Fibroblast of gingiva (primary cell): ENCODE measurements at regions not wholly inside any gene's neighbourhood (a gene's known extent, or its start where the extent isn't known, plus 50 kb on each side); places are given as distances from the start of the nearest gene placed in this dataset.
"Not testable (repeated sequence)": the region's sequence is repeated elsewhere in the genome, so short reads cannot be mapped to it uniquely, and the experiment has no call there.

Source experiments
- DNase-seq: peaks from one replicate; pipeline ENCODE4 v3.0.0-alpha.2; 2011; ENCODE audit warnings: low read depth

GRCh38 chr2:221761260-221761659 lies 189.2 kb upstream of the EPHA4 start:
- no peak for DNase-seq

GRCh38 chr2:221758076-221758475 lies 186.0 kb upstream of the EPHA4 start:
- no peak for DNase-seq

- no peak for DNase-seq
Measured at GRCh38 chr2:221753401-221753800, 181.3 kb upstream of the EPHA4 start.

GRCh38 chr2:221752781-221753180 lies 180.7 kb upstream of the EPHA4 start:
- DNase-seq, result no peak

- DNase-seq, result peak; percentile 9
Measured at GRCh38 chr2:221750316-221750715, 178.2 kb upstream of the EPHA4 start.

- DNase-seq, result no peak
Measured at GRCh38 chr2:221747289-221747972, 175.3 kb upstream of the EPHA4 start.

- no peak for DNase-seq
Measured at GRCh38 chr2:221741496-221742211, 169.6 kb upstream of the EPHA4 start.

- no peak for DNase-seq
Measured at GRCh38 chr2:221731432-221732145, 159.5 kb upstream of the EPHA4 start.

GRCh38 chr2:221726894-221727513 lies 154.9 kb upstream of the EPHA4 start:
- DNase-seq, result no peak

- DNase-seq, result no peak
Measured at GRCh38 chr2:221724631-221725203, 152.6 kb upstream of the EPHA4 start.

GRCh38 chr2:221724117-221724516 lies 152.0 kb upstream of the EPHA4 start:
- not testable (repeated sequence) for DNase-seq

- peak; percentile 4 for DNase-seq
Measured at GRCh38 chr2:221716426-221717303, 144.6 kb upstream of the EPHA4 start.

- DNase-seq, result no peak
Measured at GRCh38 chr2:221715523-221716247, 143.6 kb upstream of the EPHA4 start.

- no peak for DNase-seq
Measured at GRCh38 chr2:221710744-221711143, 138.6 kb upstream of the EPHA4 start.

GRCh38 chr2:221708902-221709301 lies 136.8 kb upstream of the EPHA4 start:
- no peak for DNase-seq

- DNase-seq, result no peak
Measured at GRCh38 chr2:221705185-221705877, 133.2 kb upstream of the EPHA4 start.

- DNase-seq, result no peak
Measured at GRCh38 chr2:221704442-221704841, 132.3 kb upstream of the EPHA4 start.

GRCh38 chr2:221693365-221693764 lies 121.3 kb upstream of the EPHA4 start:
- no peak for DNase-seq

- no peak for DNase-seq
Measured at GRCh38 chr2:221691571-221691970, 119.5 kb upstream of the EPHA4 start.

GRCh38 chr2:221689140-221689539 lies 117.0 kb upstream of the EPHA4 start:
- no peak for DNase-seq
